Stimulated activated CD4-positive, alpha-beta T cell treated with anti-CD3 and anti-CD28 coated beads, Interleukin-1b, Interleukin-23, amount 100 ng/mL, for 48 hours (primary cell): ENCODE measurements at regions not wholly inside any gene's neighbourhood (a gene's known extent, or its start where the extent isn't known, plus 50 kb on each side); places are given as distances from the start of the nearest gene placed in this dataset.

Source experiments
- DNase-seq: peaks from one replicate; pipeline ENCODE4 v3.0.0-alpha.2; 2020

DNA sequence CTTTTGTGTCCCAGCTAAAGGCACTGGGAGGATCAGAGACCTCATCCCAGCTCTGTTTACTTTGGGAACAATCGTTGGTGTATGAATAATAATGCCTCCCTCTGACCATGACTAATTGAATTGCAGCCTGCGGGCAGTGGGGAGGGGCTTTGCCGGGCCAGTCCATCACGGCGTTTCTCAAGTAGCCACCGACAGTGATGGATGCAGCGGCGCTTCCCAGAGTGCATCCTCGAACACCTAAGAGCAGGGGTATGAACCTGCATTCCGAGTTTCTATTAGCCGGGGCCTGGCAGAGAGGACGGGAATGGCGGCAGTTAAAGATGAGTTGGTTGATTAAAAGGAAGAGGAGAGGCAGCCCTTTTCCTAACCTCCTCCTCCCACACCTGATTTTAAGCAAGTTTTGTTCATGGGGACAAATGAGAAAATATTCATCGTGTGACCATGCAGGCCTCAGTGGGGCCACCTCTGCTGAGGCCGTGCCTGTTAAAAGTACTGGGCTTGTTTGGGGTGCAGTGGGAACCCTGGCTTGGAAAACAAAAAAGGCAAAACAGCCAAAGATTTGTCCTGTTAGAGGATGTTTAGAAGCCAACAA, 154.1 kb downstream of the FOXA2 start:
- no peak for DNase-seq

DNA sequence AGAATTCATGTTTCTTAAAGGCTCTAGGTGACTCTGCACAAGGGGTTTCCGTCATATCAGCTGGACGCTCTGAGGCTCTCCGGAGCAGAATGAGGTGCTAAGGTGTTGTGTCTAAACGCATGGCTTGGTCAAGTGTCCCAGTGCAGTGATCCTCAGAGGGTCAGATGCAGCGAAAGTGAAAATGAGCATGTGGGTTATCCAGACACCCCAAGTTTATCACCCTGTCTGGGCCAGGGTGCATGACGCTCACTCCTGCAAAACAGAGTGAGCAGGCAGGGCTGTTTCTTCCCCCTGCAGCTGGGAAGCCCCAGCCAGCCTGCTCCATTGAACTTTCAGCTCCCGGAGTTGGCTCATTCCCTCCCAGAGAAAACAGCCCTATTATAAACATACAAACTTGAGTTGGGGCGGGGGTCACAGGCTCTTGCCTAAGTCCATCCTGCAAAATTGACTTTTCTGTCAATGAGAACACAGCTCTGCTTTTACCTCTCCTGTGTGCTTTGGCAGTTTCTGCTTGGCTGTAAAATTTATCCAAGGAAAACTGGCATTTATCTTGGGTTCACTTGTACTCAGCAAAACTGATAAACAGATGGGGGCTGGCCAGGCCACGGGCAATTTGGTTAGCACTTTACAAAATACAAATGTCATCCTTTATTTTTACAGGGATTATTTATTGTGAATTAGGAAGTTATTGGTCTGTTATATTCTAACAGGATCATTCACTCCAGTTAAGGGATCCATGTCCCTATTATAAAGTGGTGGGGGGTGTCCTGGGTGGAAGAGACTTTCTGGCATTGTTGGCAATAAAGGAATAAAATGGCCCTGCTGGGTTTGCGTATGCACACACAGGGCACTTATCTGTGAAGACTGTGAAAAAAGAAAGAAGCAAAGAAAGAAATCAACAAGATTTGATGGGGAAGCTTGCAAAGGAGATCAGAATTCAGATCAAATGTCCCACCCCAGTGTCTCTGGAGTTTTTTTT, 154.9 kb downstream of the FOXA2 start:
- DNase-seq: no peak

DNA sequence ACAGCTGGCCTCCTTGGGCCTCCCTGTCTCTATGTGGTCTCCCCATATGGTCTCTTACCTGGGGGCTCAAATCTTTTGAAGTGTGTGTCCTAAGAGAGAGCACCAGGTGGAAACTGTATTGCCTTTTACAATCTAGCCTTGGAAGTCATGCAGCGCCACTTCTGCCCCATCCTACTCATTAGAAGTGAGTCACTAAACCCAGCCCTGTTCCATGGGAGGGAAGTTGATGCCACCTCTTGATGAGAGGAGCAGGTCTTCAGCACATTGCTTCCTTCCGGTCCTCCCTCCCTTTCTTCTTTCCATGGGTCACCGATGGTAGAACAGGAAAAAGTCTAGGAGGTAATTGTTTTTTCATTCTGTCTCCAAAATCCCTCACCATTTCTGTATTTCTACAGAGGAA, 156.3 kb downstream of the FOXA2 start:
- DNase-seq: no peak

DNA sequence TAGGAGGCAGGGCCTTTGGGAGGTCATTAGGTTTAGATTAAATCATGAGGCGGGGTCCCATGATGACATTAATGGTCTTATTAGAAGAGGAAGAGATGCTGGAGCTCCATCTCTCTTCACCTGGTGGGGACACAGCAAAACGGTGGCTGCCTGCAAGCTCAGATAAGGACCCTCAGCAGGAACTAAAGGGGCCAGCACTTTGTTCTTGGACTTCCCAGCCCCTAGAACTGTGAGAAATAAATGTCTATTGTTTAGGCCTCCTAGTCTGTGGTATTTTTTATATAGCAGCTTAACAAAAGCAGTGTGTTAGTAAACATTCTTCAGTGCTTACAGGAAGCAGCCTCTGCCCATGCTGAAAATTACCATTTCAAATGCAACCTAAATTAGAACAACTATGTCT, 157.6 kb downstream of the FOXA2 start:
- DNase-seq: no peak

DNA sequence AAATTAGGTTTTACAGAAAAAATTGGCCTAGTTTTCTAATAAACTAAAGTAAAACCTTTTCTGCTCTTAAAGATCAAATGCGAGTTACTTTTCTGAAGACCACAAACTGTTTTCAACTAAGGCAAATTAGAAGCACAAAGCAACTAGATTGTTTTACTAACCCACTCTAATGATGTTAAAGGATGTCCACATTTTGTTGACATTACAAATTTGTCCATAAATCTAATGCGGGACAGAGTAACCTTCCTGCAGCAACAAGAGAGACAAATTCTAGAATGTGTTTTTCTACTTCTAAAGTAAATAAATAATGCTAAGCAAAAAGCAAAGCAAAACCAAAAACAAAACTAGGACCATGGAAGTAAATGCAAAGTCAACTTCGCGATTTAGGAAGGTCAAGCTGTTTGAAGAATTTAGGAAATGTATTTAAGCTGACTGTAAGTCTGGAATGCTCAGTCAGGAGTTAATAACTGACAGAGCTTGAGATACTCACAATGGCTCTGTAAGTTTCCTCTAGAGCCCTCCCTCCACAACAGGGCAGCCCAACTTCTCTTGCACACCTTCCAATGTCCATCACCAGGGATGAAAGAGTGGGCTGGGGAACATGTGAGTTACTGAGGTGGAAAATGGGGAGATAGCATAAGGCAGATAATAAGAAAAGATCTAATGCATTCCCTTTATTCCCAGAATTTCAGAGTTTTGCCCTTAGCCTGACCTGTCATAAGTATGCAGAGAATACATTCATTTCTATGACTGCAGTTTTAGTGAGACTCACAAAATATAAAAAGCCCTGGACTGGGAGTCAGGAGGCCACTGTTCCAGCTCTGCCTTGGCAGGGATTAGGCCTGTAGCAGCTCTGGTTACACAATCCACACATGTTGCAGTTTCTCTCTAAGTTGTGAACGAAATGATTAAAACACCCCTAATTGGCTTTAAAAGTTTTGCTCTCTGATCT, 158.8 kb downstream of the FOXA2 start:
- no peak for DNase-seq

DNA sequence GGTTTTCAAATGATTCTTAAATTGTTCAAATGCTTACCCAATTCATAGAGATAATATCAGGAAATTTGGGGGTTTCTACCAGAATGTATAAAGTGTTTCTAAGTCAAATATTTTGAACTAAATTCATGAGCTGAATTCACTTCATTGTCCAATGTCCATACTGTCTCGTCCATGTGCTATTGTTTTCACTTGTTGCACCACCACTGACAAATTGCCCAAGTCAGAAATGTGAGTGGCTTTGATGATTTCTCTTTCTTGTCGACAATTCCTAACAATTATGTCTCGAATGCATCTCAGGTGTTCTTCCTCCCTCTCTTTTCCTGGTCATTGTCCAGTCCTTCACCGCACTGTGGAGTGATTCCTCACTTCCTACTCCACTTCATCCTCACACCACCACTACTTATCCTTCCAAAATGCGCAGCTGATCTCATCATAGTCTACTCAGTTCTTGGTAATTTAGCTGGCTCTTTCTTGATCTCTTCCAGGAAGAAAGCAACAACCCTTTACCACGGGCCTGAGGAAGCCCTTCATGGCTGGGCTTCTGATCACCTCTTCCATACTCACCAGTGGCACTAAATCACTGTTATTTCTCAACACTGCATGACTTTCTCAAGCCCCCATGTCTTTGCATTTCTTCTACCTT, 161.1 kb downstream of the FOXA2 start:
- no peak for DNase-seq

DNA sequence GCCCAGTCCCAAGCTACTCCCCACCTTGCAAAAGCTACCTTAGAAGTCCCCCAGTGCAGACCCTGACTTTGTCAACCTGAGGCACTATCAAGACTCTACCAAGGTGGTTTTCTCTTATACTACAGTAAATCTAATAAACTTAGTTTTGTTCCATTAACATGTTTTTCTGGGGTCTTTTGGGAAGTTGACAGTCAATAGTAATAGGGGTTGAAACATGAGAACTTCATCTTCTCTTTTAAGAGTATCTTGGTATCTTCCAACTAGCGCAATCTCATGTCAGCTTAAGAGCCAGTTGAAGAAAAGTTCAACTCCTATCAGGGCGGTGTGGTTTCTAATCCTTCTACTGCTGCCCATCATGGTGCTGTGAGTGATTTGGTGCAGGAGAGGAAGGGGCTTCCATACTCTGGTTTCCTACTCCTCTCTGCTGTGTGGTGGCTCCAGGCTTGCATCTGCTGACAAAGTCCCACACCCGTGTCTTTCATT, 164.2 kb downstream of the FOXA2 start:
- DNase-seq: no peak

DNA sequence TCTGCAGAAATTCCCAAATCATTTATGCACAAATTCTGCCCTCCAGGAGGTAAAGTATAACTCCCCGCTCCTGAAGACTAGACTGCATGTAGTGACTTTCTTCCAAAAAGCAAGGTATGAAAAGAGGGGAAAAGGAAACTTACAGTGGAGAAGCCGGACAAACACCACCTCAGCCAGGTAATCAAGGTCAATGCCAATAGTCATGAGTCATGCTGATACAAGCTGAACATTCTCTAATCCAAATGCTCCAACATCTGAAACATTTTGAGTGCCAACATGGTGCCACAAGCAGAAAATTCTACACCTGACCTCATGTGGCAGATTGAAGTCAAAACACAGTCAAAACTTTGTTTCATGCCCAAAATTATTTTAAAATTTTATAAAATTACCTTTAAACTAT, 165.6 kb downstream of the FOXA2 start:
- DNase-seq: no peak

DNA sequence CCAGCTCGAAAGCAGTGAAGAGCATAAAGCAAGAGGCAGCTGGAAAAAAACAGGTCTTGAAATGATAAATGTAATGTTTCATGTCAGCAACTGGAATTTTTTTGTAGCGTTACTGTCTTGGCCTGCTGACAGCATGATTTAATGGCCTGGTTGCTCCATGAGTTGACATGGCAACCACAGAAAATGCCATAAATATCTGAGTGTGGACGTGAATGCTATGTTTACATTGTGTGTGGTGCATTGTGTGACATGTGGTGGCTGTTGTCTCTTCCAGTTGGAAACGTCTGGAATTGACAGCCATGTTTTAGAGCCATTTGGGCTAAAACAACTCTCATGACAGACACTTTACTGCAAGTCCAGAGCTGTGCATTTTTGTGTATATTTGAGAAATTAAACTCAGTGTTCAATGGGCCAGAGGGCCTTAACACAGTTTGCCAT, 170.0 kb downstream of the FOXA2 start:
- DNase-seq: no peak

DNA sequence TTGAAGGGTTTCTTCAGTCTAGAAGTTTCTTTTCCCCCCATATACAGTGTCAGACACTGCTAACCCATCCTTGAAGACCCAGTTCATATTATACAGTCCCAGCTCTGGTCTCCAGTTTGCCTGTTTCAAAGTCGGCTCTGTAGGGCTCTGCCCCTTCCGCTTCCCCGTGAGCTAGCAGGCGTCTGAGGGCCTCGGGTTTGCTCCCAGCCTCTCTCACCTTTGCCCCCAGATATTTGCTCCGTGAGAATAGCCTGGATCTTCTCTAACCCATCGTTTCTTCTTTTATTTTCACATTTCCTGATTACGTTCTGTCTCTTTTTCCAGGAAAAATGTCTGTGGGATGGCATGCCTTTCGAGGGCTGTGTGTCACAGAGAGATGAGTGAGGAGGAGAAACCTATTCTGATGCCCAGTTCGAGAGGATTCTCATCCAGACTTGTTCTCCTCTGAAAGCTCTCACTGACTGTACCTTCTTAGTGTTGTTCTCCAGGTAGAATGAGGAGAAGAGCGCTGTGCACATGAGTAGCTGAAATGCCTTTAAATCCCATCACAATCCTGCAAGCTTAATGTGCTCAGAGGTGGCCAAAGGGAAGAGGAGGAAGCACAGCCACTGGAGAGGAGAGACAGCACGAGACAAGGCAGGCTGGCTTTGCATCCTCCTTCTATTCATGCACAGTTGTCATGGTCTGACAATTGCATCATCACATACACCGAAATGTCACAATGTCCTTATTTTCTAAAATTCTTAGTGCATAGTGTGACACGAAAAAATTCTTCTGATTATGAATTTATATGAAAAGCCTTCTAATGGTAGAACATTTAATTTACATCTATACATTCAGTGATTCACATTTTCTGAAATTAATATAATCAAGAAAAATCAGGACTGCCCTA, 171.1 kb downstream of the FOXA2 start:
- no peak for DNase-seq

DNA sequence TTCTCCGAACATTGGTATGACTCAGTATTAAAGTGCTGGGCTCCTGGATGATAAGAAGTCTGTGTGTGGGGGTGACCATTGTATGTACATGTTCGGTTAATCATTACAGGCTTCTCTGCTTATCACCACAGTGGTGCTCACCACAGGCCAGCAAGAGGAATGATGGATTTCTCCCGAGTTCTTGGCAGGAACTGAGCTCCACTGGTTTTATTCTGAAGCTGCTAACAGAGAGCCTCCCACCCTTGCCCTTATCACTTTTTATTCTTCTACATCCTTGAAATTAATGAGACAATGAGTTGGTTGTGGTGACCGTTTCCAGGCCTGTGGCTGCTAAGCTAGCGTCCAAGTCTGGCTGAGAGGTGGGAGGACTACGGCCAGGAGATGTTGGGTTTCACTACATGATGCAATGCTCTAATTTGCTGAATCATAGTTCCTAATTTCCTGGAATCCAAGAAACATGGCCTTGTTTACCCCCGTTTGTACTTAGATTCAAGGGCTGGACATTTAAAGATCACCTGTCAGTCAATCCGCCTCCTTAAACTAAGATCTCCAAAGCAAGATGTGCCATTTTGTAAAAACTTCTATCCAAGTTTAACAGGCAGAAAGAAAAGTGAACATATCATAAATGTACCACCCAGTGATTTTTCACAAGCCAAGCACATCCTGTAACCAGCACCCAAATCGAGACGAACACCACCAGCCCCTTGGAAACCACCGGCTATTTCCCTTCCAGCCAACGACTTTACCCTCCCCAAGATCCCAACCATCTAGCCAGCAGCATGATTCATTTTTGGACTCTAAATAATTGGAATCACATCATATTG, 172.5 kb downstream of the FOXA2 start:
- DNase-seq: no peak

DNA sequence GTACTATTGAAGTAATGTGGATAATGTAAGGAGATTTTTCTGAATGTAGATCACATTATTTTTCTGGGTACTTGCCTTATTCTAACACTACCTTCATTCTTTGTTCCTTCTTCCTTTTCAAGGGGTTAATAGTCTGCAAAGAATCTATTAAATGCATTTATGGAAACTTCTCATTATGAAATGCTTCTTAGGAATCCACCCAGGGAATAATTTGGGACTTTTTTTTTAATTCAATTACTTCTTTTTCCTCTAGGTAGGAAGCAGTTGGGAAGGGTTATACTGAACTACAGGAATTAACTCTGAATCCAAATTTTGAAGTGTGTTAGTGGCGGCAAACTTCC, 173.1 kb downstream of the FOXA2 start:
- DNase-seq: no peak

DNA sequence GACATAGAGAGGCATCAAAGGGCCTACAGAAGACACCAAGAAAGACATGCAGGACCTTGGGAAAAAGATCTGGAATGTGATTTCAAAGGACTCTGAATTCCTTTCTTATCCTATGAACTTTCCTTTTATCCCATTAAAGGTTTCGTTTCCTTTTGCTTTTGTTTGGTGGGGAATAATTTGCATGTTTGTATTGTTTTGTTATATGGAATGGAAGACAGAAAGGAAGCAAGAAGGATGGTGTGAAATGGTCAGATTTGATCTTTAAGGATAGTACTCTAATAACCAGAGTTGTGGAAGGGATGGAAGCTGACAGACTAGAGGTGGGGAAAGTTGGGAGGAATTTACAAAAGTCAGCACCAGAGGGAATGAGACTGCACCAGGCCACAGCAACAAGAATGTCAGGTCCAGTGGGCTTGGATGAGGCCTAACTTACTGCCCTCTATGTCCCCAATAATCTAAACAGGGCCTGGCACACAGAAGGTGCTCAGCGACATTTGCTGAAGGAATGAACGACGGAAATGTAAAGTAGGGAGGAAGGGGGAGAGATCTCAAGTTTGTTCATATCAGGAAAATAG, 173.7 kb downstream of the FOXA2 start:
- DNase-seq: no peak

DNA sequence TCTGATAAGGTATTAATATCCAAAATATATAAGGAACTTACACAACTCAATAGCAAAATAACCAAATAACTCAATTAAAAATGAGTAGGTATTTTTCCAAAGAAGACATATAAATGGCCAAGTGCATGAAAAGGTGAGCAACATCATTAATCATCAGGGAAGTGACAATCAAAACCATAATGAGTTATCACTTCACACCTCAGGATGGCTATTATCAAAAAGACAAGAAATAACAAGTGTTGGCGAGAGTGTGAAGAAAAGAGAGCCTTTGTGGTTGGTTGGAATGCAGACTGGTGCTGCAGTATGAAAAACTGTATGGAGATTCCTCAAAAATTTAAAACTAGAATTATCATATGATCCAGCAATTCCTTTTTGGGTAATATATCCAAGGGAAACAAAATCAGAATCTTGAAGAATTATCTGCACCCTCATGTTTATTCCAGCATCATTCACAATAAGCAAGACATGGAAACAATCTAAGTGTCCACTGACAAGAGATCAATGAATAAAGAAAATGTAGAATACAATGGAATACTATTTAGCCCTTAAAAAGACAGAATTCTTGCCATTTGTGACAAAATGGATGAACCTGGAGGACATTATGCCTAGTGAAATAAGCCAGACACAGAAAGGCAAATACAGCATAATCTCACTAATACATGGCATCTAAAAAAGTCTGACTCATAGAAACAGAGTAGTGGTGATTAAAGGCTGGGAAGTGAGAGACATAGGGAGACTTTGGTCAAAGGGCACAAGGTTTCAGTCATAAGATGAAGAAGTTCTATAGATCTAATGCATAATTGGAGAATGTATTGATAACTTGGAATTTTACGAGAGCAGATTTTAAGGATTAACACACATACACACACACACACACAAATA, 175.6 kb downstream of the FOXA2 start:
- no peak for DNase-seq

DNA sequence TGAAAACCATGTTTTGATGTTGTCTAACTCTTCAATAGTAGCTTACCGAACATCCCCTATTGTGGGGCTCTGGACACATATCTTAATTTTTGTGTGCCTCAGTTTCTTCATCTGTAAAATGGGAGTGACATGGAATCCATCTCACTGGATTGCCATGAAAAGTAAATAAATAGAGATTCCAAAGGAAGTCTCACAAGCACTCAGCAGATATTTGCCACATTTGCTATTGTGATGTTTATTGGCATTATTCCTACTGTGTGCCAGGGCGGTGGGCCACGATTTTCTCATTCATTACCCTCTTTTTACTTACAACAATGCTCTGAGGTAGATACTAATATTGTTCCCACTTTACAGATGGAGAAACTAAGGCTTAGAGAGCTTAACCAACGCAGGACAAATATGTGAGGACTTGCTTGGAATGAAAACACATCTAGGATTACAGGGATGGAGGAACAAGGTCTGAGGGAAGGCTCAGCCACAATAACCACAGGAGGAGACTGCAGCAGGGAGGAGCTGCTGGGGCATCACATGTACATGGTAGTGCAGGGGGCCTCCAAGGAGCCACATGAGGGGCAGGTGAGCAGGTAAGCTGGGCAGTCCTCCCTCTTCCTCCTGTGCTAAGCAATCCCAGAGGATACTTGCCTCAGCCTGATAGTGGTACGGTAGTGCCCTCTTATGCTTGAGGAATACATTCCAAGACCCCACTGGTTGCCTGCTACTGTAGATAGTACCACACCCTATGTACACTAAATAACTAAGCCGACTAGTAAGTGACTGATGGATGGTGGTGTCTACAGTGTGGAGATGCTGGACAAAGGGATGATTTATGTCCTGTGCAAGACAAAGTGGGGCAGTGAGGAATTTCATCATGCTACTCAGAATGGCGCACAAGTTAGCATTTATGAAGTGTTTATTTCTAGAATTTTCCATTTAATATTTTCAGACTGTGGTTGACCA, 176.9 kb downstream of the FOXA2 start:
- no peak for DNase-seq

DNA sequence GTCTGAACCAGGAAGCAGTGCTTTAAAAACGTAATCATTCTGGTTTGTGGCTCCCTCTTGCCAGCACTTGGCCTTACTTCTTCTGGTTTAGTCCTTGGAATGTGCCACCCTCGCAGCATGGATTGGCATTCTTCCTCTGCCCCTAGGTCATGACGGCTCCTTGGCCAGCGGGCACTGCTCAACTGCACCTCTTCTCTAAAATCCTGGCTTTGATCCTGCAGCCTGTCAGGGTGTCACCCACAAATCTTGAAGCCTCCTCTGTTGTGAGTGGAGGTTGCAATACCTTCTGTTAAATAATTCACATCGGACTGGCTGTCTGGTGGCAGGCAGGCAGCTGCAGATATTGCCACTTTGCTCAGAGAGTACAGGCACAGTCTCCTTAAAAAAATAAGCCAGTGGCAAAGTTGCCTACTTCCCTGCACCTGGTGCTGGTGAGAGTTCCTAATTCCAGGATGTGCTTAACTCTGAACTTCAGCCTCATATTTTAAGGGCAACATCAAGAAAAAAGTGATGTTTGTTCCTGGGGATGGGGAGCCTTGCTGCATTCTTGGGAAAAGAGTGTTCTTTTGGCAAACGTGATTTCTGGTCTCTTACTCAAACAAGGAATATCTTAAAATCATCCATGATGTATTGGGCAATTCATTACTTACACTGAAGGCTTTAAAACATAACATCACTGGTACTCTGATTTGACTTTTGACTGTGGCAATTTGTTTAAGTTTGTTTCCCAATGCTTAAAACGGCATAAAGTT, 179.8 kb downstream of the FOXA2 start:
- no peak for DNase-seq
